Left colon (tissue), 2 donors: ENCODE measurements at regions not wholly inside any gene's neighbourhood (a gene's known extent, or its start where the extent isn't known, plus 50 kb on each side); places are given as distances from the start of the nearest gene placed in this dataset.
"Not testable (repeated sequence)": the region's sequence is repeated elsewhere in the genome, so short reads cannot be mapped to it uniquely, and the experiment has no call there.

ENCODE experiments used
- ATAC-seq: fragments of 200-7000 bp; cut with Tn5 transposase; one replicate; pipeline ENCODE4 v1.9.1; 2020; ENCODE audit warnings: mild to moderate bottlenecking, moderate library complexity
- DNase-seq, 2 donors: peaks; one replicate each; pipeline ENCODE4 v3.0.0-alpha.2; 2020
- intact Hi-C, 2 donors: fragments of 100-400 bp; cut with DNase I in 1 of 2; cut with micrococcal nuclease in 1 of 2; formaldehyde crosslinking; loops; one replicate each; pipeline versions ENCODE4 v1.11.2 to v1.14.0; 2022; cut with DNase I, micrococcal nuclease
- donor health status: DM: no; HTN: no; CAD: no.
- donor health status: DM: yes; HTN: yes; CAD: no.

DNA sequence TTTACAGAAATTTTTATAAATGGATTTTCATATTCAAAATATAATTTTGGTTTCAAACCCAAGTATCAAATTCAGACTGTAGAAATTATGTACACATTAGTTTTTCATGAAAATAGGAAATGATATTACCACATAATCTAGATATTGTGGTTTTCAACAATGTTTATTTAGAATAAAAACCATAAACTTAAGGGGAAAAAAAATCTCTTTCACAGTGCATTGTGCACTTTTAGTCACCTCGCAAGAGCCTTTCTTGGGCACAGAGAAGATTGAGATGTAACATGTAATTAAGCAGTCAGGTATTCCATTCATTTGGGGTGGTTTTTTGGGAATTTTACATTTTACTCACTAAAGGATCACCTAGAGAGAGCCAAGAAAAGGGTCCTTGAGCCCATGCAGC, 104.0 kb downstream of the TANC2 start:
- no peak for DNase-seq
- no peak for ATAC-seq
- intact Hi-C loops = no loop called here

GRCh38 chr17:63071797-63072196, 105.8 kb downstream of the TANC2 start:
- ATAC-seq (no peak), DNase-seq (no peak)
- intact Hi-C loops = no loop called here

DNA sequence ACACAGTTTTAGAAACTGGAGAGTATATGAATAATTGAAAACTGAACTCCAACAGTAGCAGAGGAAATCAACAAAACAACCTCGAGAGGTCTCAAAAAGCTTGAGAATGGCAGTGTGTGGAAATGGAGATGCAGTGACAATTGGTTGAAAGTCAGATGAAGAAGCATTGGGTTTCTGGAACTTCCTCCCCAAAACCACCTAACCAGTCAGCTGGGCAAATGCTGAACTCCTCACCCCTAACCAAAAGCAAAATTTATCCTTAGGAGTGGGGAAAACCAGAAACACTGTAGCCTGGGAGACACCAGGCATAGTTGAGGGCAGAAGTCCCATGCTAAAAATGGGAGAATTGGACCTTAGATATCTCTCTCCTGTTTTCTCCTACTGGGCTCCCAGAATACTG, 109.9 kb downstream of the TANC2 start:
- ATAC-seq = no peak
- no peak for DNase-seq
- intact Hi-C loops = no loop called here

GRCh38 chr17:63078707-63079106, 112.7 kb downstream of the TANC2 start:
- DNase-seq (no peak), ATAC-seq (no peak)
- intact Hi-C loops = no loop called here

GRCh38 chr17:63082273-63082861, 116.3 kb downstream of the TANC2 start:
- intact Hi-C loops = loop anchor here in 1 of 2 donors (5.0 kb wide), 1 partner anchor 325 kb away; no protein-coding TSS in a partner anchor

GRCh38 chr17:63082952-63083351, 116.9 kb downstream of the TANC2 start:
- ATAC-seq (no peak), DNase-seq (no peak)
- intact Hi-C loops = loop anchor here in 1 of 2 donors (5.0 kb wide), 1 partner anchor 324 kb away; no protein-coding TSS in a partner anchor

More at GRCh38 chr17:63082273-63082861, 116.3 kb downstream of the TANC2 start:
- DNase-seq (no peak), ATAC-seq (no peak)

GRCh38 chr17:63086483-63087185, 120.6 kb downstream of the TANC2 start:
- intact Hi-C loops = no loop called here
- DNase-seq (no peak), ATAC-seq (no peak)

DNA sequence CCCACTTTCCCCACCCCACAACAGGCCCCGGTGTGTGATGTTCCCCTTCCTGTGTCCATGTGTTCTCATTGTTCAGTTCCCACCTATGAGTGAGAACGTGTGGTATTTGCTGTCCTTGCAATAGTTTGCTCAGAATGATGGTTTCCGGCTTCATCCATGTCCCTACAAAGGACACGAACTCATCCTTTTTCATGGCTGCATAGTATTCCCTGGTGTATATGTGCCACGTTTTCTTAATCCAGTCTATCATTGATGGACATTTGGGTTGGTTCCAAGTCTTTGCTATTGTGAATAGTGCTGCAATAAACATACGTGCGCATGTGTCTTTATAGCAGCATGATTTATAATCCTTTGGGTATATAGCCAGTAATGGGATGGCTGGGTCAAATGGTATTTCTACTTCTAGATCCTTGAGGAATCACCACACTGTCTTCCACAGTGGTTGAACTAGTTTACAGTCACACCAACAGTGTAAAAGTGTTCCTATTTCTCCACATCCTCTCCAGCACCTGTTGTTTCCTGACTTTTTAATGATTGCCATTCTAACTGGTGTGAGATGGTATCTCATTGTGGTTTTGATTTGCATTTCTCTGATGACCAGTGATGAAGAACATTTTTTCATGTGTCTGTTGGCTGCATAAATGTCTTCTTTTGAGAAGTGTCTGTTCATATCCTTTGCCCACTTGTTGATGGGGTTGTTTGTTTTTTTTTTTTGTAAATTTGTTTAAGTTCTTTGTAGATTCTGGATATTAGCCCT, 124.5 kb downstream of the TANC2 start:
- intact Hi-C loops, ATAC-seq, DNase-seq: not testable (repeated sequence)

GRCh38 chr17:63091909-63092308, 125.9 kb downstream of the TANC2 start:
- intact Hi-C loops = not testable (repeated sequence)

DNA sequence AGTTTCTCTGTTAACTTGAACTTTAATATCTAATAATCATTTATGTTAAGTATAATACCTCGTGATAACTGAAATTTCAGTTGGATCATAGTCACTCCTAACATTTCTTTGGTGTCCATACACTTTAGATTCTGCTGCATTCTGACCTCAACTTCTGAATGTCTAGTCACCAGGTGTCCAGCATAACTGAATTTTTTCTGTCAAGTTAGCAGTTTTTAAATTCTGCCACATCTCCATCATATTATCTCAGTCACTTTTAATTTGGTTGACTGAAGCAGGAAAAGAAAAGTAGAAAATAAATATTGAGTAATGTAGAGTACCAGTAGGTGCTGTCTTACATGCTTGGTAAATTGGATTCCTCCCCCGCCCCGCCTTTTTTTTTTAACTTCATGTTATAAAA, 128.6 kb downstream of the TANC2 start:
- intact Hi-C loops = no loop called here
- DNase-seq (no peak), ATAC-seq (no peak)

More at GRCh38 chr17:63091909-63092308, 125.9 kb downstream of the TANC2 start:
- not testable (repeated sequence) for DNase-seq, ATAC-seq

GRCh38 chr17:63095459-63095858, 129.4 kb downstream of the TANC2 start:
- no peak for ATAC-seq
- DNase-seq = no peak
- intact Hi-C loops = no loop called here

DNA sequence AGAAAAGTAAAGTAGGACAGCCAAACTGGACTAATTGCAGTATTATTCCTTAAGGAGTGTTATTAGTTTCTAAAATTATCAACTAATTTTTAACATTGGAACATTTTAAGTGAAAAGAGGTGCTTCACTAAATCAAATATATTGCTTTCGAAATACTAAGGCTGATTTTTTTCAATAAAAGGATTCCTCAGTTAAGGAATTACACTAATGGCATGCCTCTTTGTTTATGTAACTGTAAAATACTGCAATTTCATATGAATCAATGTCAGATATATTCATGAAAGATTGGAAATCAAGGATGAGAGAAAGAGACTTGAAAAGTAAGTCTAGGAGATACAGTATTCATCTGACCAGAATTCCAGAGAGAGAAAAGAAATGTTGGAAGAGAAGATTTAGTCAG, 129.8 kb downstream of the TANC2 start:
- DNase-seq (no peak), ATAC-seq (no peak)
- intact Hi-C loops = no loop called here

GRCh38 chr17:63096426-63096825, 130.4 kb downstream of the TANC2 start:
- ATAC-seq = no peak
- DNase-seq = no peak
- intact Hi-C loops = no loop called here

- ATAC-seq (no peak), DNase-seq (no peak)
- intact Hi-C loops = no loop called here
Measured at GRCh38 chr17:63099425-63099824, 133.4 kb downstream of the TANC2 start.

DNA sequence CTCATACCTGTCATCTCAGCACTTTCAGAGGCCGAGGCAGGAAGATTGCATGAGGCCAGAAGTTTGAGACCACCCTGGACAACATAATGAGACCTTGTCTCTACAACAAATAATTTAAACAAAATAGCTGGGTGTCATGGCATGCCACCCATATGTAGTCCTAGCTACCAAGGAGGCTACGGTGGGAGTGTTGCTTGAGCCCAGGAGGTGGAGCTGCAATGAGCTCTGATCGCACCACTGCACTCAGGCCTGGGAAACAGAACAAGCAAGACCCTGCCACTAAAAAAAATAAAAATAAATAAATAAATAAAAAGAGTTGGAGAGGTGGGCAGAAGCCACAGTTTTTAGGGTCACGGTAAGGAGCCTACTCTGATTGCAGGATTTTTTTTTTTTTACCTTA, 136.0 kb downstream of the TANC2 start:
- intact Hi-C loops = no loop called here
- ATAC-seq = no peak
- no peak for DNase-seq

DNA sequence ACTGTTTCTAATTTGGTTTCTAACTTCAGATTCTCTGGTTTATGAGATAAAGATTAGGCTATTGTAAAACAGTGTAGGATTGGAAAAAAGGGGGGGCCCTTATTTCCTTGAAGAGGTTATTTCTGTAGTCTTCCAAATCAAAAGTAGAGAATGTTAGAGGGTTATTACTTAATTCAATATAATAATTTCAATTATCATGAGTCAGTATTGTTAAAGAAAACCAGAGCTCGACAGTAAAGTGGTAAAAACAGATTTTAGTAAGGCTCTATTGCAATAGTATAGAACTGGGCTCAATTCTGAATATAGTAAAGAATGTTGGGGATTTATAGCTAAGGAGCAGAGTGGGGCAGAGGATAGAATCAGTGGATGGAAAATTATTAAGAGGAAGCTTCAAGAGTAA, 140.0 kb downstream of the TANC2 start:
- DNase-seq = no peak
- ATAC-seq = no peak
- intact Hi-C loops = no loop called here

DNA sequence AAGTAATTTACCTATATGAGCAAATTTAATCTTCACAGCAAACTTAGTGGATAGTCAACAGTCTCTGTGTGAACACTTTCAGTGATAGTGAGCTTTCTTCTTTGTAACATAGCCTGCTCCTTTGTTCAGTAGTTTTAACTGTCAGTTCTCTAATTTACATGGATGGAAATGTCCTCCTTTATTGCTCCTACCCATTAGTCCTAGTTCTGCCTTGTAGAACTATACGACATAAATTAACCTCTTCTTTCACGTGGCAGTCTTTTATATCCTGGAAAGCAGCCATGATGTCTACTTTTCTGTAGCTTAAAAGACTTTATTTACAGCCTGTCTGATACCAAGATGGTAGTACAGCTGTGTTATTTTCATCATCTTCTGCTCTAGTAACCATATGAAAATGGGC, 143.6 kb downstream of the TANC2 start:
- intact Hi-C loops = no loop called here

DNA sequence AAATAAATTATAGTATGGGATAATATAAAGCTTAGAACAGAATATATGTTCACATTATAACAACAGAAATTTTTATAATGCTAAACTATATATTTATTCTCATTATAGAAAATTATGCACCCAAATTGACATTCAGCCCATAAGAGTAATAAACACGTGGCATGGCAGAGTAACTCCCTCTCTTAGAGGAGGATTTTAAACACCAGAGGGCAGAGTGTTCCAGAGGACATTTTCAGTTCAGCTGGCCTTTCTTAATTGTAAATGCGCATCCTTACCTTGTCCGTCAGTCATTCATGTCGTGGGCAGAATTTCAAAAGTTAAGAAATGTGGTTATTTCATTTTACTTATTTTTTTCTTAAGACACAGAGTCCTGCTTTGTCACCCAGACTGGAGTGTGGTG, 147.1 kb downstream of the TANC2 start:
- intact Hi-C loops = no loop called here
- no peak for ATAC-seq

More for the DNA sequence above, 143.6 kb downstream of the TANC2 start:
- ATAC-seq = no peak
- DNase-seq = no peak

GRCh38 chr17:63116228-63116627, 150.2 kb downstream of the TANC2 start:
- DNase-seq = no peak
- no peak for ATAC-seq
- intact Hi-C loops = no loop called here

More for the DNA sequence above, 147.1 kb downstream of the TANC2 start:
- no peak for DNase-seq
